RWPE2 (cell line): ENCODE measurements at regions not wholly inside any gene's neighbourhood (a gene's known extent, or its start where the extent isn't known, plus 50 kb on each side); places are given as distances from the start of the nearest gene placed in this dataset.
"Not testable (repeated sequence)": the region's sequence is repeated elsewhere in the genome, so short reads cannot be mapped to it uniquely, and the experiment has no call there.

Experiments
- ATAC-seq: fragments of 200-7000 bp; cut with Tn5 transposase; 3 replicates; pipeline ENCODE4 v1.9.1; 2021; ENCODE audit warnings: low read depth
- DNase-seq: peaks from one replicate; pipeline ENCODE4 v3.0.0-alpha.2; 2020; ENCODE audit warnings: low spot score
- H3K27ac ChIP-seq: fragments of 450-650 bp; 2 replicates; pipeline ENCODE4 v1.5.1; 2017; ENCODE audit warnings: mild to moderate bottlenecking; ENCODE audit not compliant: poor library complexity, severe bottlenecking
- H3K27me3 ChIP-seq: fragments of 250-450 bp; sonication (Bioruptor Pico); 2 replicates; pipeline ENCODE4 v1.5.1; 2021; ENCODE audit warnings: mild to moderate bottlenecking, moderate library complexity; ENCODE audit not compliant: insufficient read depth, poor library complexity, severe bottlenecking
- H3K36me3 ChIP-seq: fragments of 250-450 bp; sonication (Bioruptor Pico); 2 replicates; pipeline ENCODE4 v1.5.1; 2020; ENCODE audit warnings: low read depth, mild to moderate bottlenecking, moderate library complexity
- H3K4me1 ChIP-seq: fragments of 250-450 bp; sonication (Bioruptor Pico); 2 replicates; pipeline ENCODE4 v1.5.1; 2021; ENCODE audit warnings: mild to moderate bottlenecking, moderate library complexity; ENCODE audit not compliant: insufficient read depth, poor library complexity, severe bottlenecking
- H3K4me3 ChIP-seq: fragments of 250-450 bp; sonication (Bioruptor Pico); 2 replicates; pipeline ENCODE4 v1.5.1; 2021; ENCODE audit warnings: mild to moderate bottlenecking, moderate library complexity; ENCODE audit not compliant: severe bottlenecking
- H3K9me3 ChIP-seq: fragments of 250-450 bp; sonication (Bioruptor Pico); 2 replicates; pipeline ENCODE4 v1.5.1; 2021; ENCODE audit warnings: mild to moderate bottlenecking, moderate library complexity; ENCODE audit not compliant: severe bottlenecking
- TF ChIP-seq, protein P1 (sequence below): fragments of 450-650 bp; IDR thresholded peaks from one replicate; pipeline ENCODE4 v1.5.1; 2017; ENCODE audit warnings: mild to moderate bottlenecking, moderate library complexity; ENCODE audit not compliant: poor library complexity, severe bottlenecking

DNA sequence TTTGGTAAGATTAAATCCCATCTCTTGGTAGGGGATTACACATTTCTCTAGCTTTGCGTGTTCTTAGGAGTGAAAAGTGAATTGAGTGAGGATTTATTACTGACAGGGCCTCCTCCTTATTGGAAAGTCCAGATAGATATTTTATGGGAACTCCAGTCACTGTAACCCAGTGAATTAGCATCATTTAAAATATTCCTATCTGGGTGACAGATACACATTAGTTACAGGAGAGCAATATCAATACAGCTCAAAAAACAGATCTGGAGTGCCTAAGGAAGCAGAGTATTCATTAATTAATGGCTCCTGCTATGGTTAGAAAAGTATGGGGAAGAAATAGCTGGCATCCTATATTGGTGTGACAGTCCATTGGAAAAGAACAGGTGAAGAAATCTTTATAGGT is 248.2 kb downstream of the SLITRK6 start:
- Histone ChIP-seq H3K4me1 (no peaks in the 10 kb centered on the region), H3K9me3 (peaks cover 4% of the 10 kb centered on the region), H3K27ac (no peak overlapping the region), H3K4me3 (no peak overlapping the region), H3K36me3 (no peaks in the 10 kb centered on the region), H3K27me3 (no peaks in the 10 kb centered on the region)
- ATAC-seq (no peak), DNase-seq (no peak)
- TF ChIP-seq, protein P1, sequence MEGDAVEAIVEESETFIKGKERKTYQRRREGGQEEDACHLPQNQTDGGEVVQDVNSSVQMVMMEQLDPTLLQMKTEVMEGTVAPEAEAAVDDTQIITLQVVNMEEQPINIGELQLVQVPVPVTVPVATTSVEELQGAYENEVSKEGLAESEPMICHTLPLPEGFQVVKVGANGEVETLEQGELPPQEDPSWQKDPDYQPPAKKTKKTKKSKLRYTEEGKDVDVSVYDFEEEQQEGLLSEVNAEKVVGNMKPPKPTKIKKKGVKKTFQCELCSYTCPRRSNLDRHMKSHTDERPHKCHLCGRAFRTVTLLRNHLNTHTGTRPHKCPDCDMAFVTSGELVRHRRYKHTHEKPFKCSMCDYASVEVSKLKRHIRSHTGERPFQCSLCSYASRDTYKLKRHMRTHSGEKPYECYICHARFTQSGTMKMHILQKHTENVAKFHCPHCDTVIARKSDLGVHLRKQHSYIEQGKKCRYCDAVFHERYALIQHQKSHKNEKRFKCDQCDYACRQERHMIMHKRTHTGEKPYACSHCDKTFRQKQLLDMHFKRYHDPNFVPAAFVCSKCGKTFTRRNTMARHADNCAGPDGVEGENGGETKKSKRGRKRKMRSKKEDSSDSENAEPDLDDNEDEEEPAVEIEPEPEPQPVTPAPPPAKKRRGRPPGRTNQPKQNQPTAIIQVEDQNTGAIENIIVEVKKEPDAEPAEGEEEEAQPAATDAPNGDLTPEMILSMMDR, result no peak

DNA sequence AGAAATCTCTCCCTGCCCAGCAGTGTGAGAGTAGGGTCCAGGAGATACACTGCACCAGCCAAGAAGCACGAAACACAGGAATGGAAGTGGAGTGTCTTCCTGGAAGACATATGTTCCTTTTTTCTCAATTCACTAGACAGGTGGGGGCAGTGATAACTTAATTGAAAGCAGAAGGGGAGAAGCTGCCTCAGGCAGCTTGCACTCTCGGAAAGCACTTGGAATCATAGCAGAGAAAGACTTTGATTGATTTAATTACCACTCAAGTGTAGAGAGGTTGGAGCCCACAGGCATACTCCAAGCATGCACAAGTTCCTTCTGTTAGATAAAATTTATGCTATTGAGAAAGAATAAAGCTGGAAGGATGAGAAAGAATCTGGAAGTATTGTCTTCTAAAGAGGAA is 249.4 kb downstream of the SLITRK6 start:
- ATAC-seq (no peak), DNase-seq (no peak)
- TF ChIP-seq, protein P1, result no peak

DNA sequence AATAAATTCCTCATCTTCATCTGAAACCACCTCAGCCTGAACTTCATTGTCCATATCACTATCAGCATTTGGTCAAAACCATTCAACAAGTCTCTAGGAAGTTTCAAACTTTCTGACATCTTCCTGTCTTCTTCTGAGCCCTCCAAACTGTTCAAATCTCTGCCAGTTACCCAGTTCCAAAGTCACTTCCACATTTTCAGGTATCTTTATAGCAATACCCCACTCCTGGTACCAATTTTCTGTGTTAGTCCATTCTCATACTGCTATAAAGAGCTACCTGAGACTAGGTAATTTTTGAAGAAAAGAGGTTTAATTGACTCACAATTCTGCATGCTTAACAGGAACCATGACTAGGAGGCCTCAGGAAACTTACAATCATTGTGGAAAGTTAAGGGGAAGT is 250.4 kb downstream of the SLITRK6 start:
- not testable (repeated sequence) for DNase-seq, H3K36me3 ChIP-seq, H3K4me3 ChIP-seq, H3K4me1 ChIP-seq, H3K9me3 ChIP-seq, ATAC-seq, H3K27me3 ChIP-seq, H3K27ac ChIP-seq

More for the DNA sequence above, 249.4 kb downstream of the SLITRK6 start:
- H3K4me3 ChIP-seq, result no peak overlapping the region
- H3K36me3 ChIP-seq, result no peaks in the 10 kb centered on the region
- H3K27me3 ChIP-seq, result no peaks in the 10 kb centered on the region
- no peaks in the 10 kb centered on the region for H3K4me1 ChIP-seq
- no peak overlapping the region for H3K27ac ChIP-seq
- H3K9me3 ChIP-seq, result peaks cover 4% of the 10 kb centered on the region

DNA sequence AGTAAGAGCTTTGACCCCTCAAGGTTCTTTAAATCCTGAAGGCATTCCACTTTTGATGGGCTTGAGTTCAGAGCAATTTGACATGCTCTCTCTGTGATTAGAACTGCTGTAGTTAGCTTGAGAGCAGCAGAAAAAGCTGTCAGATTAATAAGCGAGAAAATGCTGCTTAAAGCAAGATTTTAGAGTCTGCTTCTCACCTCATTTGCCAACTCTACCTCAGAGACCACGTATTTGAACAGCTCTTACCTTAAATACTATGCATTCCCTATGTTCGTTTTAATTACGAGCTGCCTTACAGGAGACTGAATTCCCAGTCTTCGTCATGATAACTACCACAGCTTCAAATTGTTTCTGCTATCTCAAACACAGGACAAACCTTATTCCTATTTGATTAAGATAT is 253.4 kb downstream of the SLITRK6 start:
- H3K27ac ChIP-seq, result no peak overlapping the region

DNA sequence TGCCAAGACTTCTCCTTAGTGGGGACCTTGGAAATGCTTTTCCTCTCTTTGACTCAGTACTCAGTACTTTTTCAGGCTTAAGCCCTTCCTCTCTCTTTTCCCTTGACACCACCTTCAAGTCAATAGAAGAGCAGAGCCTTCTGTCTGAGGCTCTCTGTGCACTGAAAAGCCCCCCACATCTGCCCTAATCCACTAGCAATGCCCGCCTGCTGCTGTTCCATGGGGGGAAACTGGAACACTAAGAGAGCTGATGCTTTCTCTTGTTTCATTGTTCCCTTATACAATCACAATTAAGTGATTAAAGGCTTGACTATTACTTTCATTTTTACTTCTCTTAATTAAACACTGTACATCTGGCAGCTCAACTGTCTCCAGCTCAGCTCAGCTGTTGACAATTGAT is 254.5 kb downstream of the SLITRK6 start:
- Histone ChIP-seq H3K9me3 (peaks cover 4% of the 10 kb centered on the region), H3K4me3 (no peak overlapping the region), H3K27ac (no peak overlapping the region), H3K36me3 (no peaks in the 10 kb centered on the region), H3K4me1 (peaks cover 12% of the 10 kb centered on the region), H3K27me3 (no peaks in the 10 kb centered on the region)
- ATAC-seq (no peak), DNase-seq (no peak)
- TF ChIP-seq, protein P1, result no peak

More for the DNA sequence above, 253.4 kb downstream of the SLITRK6 start:
- H3K27me3 ChIP-seq, result no peaks in the 10 kb centered on the region
- no peak for ATAC-seq
- no peak for DNase-seq
- H3K4me3 ChIP-seq, result no peak overlapping the region
- H3K4me1 ChIP-seq, result peaks cover 12% of the 10 kb centered on the region
- peaks cover 4% of the 10 kb centered on the region for H3K9me3 ChIP-seq
- H3K36me3 ChIP-seq, result no peaks in the 10 kb centered on the region
- TF ChIP-seq, protein P1, result no peak
